Activated CD8-positive, alpha-beta memory T cell treated with anti-CD3 and anti-CD28 coated beads for 48 hours (primary cell): ENCODE measurements at regions not wholly inside any gene's neighbourhood (a gene's known extent, or its start where the extent isn't known, plus 50 kb on each side); places are given as distances from the start of the nearest gene placed in this dataset.

Experiments used
- DNase-seq, 3 experiments: peaks; one replicate each; pipeline ENCODE4 v3.0.0-alpha.2; 2020; ENCODE audit warnings: low read depth in 2 of 3, low spot score in 2 of 3

DNA sequence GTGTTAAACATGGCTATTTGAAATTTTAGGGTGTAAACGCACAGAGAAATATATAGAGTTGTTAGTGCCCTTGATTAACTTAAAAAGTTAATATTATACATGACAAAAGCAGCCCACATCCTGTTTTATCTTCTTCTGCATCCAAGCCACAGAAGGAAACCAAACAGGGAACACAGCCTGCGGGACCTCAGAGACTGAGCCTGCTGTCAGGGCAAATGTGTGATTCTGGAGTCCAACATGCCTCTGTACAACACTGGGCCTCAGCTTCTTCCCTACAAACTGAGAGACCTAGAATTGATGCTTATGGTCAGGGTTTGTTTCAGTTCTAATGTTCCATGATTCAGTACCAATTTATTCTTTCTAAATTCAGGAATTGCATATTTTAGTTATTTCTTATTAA is 404.7 kb downstream of the FBXO15 start:
- DNase-seq = no peak

DNA sequence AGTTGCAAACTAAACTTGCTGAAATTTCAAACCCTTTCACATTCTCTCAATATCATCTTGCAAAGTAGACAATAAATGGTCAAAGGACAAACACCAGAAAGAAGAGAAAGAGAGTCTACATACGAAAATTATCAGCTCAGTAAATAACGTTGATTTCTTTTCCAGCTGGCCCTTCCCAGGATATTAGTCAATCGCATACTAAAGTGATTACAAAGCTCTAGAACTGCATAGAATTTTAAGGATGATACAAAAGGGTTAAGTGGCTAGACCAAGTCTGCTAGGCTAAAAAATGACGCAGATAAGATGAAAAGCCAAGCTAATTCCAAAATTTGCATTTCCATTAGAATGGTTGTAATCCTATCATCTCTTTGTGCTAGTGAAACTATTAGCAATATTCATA is 405.7 kb downstream of the FBXO15 start:
- no peak for DNase-seq

GRCh38 chr18:73739098-73739497 is 408.5 kb downstream of the FBXO15 start:
- DNase-seq = no peak

DNA sequence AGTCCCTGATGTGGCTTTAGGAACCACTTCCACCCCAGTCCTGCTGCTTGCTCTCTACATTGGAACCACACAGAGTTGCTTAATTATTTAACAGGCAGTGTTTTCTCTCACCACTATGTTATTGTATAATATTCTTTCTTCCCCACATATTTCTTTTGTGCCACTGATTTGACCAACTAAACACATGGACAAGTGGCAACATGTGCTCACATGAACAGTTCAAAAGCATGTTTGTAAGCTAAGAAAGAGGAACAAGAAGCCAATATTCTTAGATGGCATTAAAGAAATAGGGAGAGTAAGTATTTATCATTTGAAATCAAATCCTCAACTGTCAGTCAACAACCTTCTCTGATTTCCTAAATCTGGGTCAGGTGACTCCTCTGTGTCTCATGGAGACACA is 409.6 kb downstream of the FBXO15 start:
- DNase-seq = no peak

DNA sequence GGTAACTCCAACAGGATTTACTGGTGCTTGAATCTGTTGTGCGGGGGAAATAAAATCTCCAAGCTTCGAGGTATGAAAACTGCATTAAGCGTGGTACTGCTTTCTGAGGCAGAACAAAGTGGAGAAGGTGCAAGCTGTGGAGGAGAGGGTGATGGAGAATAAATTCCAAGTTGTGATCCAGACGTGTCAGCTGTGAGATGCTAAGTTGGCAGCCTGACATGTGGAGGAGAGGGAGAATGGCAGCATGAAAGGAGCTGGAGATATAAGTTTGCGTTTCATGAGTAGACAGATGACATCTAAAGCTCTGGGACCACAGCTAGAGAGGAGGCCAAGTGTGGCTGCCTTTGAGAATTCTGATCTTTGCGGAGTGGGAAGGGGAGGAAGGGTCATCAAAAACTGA is 411.8 kb downstream of the FBXO15 start:
- DNase-seq = no peak

DNA sequence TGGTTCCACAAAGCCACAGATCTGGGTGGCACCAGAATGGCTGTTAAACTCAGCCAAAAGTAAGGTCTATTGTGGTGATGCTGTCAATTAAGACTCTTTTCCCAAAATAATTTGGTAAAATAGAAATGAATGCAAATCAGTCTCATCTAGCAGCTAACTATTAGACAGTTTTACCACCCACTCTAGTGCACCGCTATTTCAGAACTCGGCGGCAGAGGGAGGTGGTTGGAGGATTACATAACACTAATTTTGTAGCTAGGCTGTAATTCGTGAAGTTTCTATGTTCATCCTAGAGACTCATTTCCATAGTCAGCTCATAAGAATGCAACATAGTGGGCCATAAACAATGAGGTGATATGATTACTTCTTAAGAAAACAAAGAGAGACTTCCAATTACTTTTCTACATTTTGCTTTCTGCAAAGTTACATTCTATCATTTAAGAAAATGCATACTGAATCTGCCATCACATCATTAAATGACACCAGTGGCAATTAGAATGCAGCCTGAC is 413.8 kb downstream of the FBXO15 start:
- DNase-seq = no peak

DNA sequence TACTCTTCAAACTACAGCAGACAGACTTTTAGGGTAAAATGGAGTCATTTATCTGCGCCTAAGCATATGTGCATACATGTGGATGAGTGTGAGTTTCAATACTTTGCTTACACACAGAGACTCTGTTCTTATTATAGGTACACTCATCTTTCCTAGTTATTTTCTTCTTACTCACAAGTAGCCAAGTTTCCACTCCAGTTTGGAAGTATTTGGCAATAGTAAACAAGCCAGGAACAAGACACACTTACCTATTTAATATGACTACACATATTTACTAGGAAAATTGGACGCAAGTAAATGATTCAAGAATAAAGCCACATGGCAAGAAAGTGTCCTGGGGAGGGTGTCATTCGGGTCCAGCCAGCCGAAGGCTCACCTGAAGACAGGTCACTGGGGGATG is 414.3 kb downstream of the FBXO15 start:
- DNase-seq = no peak

DNA sequence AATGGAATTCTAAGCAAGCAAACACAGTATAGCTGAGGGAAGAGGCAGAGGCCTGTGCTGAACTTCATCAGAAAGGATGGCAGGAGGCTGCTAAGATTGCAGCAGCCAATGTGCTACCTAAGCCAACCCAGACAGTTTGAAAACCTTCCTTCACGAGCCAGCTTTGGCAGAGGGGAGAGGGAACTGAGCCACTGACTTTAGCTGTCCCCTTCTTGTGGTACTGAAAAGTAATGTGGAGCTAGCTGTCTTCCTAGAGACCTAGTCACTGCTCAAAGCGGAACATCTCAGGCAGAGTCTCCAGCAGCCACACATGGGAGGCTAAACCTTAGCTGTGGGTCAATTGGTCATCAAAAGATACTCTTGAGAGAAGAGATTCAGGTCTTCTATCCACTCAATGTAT is 419.0 kb downstream of the FBXO15 start:
- DNase-seq = no peak

DNA sequence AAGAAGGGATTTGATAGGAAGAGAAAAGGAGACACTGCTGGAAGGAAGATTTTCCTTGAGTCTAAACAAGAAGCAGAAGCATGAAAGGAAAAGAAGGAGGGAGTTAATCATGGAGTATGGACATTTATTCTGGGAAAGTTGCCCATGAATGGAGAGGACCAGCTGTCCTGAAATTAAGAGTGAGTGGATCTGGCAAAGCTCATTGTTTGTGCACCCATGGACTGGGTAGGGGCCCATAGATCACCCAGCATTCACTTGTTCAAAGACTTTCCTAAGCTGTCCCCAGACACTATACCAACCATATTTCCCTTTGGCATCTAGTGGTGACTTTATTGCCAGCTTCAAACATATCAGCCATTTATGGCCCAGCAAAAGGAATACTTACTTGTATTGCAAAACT is 422.7 kb downstream of the FBXO15 start:
- DNase-seq = no peak

- no peak for DNase-seq
These were observed 428.0 kb downstream of the FBXO15 start for GRCh38 chr18:73719611-73720010.

DNA sequence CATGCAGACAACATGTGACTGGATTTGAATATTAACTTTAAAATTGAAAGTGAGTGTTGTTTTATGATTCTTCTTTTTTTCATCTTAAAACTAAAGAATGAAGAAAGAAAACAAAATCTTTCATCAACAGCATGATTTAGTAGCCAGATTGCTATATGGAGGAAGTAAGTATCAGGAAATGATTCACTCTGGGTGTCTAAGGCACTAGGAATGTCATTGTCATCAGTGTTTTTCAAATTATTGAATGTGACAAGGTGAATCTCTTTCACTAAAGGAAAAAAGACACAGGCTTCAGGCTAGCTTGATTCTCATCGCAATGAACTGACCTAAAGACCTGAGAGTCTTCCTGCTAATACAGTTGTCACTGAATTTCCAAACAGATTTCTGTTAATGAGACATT is 430.1 kb downstream of the FBXO15 start:
- no peak for DNase-seq

DNA sequence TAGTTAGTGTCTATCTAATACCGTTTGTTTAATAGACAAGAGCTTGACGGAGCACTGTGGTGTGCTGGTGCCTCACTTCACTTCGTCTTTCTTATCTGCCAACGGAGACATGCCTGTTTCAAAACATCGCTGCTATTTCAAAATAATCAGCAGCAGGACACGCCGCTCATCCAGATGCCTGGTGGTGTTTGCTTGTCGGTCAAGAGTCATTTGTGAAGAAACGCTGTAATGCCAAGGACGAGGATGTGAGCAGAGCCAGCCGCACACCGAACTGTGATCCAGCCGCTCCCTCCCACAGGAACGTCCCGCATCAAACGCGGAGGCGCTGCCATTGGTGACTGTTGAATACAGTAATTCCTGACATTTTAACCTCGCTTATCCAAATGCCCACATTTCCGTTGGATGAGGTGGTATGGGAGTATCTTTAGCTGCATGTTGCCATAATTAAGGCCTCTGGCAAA is 432.4 kb downstream of the FBXO15 start:
- DNase-seq = no peak

GRCh38 chr18:73714466-73714865 is 433.2 kb downstream of the FBXO15 start:
- DNase-seq = no peak

GRCh38 chr18:73711256-73711655 is 436.4 kb downstream of the FBXO15 start:
- no peak for DNase-seq

DNA sequence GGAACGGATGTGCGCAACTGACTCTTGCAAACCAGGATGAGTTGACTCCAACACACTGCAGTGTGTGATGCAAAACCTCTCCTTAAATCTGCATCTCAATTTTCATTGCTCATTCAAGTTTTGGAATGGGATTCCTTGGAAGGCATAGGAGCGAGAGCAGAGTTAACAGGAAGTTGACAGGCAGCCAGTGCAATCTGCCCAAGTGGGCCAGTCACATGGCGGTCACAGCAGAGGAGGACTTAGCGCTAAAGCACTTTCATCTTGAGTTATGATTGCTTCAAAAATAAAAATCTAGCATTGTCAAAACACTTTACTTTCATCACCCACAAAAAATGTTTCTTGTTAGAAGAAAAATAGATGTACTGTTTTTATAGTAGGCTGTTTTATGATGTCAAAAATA is 439.0 kb downstream of the FBXO15 start:
- no peak for DNase-seq

DNA sequence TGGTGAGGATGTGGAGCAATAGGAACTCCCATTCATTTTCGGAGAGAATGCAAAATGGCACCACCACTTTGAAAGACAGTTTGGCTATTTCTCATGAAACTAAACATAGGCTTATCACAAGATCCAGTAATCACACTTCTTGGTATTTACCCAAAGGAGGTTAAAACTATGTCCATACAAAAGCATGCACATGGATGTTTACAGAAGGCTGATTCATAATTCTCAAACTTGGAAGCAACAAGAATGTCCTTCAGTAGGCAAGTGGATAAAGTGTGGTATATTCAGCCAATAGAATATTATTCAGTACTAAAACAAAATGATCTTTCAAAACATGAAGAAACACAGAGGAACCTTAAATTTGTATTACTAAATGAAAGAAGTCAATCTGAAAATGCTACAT is 440.6 kb downstream of the FBXO15 start:
- DNase-seq = no peak

DNA sequence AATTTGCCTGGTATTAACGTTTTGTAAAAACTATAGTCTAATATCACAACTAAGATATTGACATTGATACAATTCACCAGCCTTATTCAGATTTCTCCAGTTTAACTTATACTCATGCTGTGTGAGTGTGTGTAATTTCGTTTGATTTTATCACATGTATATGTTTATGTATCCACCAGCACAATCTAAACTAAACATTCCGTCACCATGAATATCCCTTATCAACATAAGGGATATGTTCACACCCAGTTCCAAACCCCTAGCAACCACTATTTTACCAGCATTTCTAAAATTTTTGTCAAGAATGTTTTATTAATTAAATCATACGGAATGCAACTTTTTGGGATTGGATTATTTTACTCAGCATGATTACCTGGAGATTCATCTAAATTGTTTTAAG is 450.3 kb downstream of the FBXO15 start:
- no peak for DNase-seq

GRCh38 chr18:73696698-73697097 is 450.9 kb downstream of the FBXO15 start:
- DNase-seq = no peak

DNA sequence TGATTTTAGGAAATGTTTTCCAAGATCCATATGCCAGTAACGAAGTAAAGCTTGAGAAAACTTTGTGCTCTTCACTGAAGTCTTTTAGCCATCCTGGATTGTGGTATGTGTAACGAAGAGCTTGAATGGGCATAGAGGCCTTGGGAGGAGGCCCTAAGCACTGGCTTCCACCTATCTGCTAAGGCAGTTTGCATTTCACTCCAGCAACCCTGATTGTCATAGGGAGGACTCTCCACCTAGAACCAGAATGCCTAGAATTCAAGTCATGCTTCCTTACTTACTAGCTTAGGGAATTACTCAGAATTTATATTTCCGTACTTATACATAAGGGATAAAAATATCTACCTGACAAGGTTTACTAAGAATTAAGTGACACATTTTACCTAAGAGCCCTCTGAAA is 451.5 kb downstream of the FBXO15 start:
- DNase-seq = no peak

DNA sequence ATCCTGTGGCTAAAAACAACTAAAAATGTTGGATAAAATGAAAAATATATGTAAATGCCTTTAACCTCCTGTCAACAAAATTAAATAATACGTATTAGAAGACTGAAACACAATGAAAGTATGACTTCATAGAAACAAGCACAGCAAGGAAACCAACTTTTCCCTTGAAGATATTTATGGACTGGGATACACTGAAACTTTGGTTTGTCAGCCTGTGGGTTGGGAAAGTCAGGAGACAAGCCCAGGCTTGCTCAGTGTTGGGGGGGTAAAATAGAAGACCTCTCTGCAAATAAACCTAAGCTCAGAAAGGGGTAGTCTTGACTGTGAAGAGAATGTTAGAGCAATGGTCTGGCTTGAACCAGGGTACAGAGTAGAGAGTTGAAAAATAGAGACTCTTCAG is 454.5 kb downstream of the FBXO15 start:
- no peak for DNase-seq

DNA sequence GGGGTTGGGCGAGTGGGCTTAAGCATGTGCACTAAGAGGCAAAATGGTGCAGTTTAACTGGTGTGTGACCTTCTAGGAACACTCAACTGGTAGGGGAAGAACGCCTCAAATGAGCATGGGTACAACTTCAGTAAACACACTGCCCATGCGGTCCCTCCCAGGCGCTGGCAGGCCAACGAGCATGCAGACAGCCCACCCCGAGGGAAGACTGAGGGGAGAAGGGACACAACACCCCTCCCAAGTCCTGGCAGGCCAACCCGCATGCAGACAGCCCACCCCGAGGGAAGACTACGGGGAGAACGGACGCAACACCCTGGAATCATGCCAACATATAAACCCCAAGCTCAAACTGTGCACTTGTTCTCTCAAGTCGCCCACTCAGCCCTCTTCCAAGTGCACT is 456.0 kb downstream of the FBXO15 start:
- no peak for DNase-seq

GRCh38 chr18:73691118-73691517 is 456.5 kb downstream of the FBXO15 start:
- DNase-seq = no peak

DNA sequence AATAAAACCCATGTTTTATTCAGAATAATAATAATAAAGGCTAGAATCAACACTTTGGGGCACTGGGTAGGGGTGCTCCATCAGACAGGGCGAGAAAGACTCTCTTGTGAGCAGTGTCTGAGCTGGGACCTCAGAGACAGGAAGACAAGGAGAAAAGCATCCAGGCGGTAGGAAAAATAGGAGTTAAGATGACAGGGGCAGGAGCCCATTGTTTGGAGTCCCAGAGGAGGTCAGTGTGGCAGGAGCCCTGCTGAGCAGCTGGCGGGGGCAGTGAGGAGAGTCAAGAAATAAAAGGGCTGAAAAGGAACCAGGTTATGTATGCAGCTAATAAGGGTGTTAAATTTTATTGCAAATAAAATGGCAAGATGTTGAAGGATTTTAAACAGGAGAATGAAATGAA is 457.4 kb downstream of the FBXO15 start:
- DNase-seq = no peak
